ENCODE measurements at regions not wholly inside any gene's neighbourhood (a gene's known extent, or its start where the extent isn't known, plus 50 kb on each side); places are given as distances from the start of the nearest gene placed in this dataset.

DNA sequence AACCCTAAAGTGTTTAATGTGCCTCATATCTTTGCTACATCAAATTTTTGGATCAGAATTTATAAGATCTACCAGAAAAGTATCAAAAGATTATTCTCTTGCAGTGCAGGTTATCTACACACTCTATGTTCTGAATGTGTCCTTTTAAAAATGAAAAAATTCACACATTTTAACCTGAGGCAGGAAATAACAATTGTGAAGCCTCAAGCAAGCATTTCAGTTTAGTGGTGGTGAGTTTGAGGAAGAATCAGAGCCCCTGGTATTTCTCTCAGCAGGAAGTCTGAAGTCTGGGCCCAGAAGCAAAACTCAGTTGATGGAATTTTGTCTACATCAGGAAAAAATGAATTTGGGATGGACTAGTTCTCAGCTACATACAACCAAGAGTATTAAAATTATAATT lies 137.0 kb upstream of the PZP start:
- no peaks in the 10 kb centered on the region for H3K9me3 Mint-ChIP-seq (ENCODE audit: unreplicated experiment)
- H3K27ac Mint-ChIP-seq (ENCODE audit: unreplicated experiment) = no peak overlapping the region
- DNase-seq = no peak
- no peak overlapping the region for H3K4me3 Mint-ChIP-seq (ENCODE audit: unreplicated experiment)
- TF ChIP-seq, protein P1, sequence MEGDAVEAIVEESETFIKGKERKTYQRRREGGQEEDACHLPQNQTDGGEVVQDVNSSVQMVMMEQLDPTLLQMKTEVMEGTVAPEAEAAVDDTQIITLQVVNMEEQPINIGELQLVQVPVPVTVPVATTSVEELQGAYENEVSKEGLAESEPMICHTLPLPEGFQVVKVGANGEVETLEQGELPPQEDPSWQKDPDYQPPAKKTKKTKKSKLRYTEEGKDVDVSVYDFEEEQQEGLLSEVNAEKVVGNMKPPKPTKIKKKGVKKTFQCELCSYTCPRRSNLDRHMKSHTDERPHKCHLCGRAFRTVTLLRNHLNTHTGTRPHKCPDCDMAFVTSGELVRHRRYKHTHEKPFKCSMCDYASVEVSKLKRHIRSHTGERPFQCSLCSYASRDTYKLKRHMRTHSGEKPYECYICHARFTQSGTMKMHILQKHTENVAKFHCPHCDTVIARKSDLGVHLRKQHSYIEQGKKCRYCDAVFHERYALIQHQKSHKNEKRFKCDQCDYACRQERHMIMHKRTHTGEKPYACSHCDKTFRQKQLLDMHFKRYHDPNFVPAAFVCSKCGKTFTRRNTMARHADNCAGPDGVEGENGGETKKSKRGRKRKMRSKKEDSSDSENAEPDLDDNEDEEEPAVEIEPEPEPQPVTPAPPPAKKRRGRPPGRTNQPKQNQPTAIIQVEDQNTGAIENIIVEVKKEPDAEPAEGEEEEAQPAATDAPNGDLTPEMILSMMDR (IDR thresholded peaks at IDR 0.05; ENCODE audit: partially characterized antibody, unreplicated experiment) = no peak
- H3K36me3 Mint-ChIP-seq (ENCODE audit: unreplicated experiment) = no peaks in the 10 kb centered on the region
- no peaks in the 10 kb centered on the region for H3K4me1 Mint-ChIP-seq (ENCODE audit: low read depth, unreplicated experiment)
- H3K27me3 Mint-ChIP-seq (ENCODE audit: unreplicated experiment) = no peaks in the 10 kb centered on the region

DNA sequence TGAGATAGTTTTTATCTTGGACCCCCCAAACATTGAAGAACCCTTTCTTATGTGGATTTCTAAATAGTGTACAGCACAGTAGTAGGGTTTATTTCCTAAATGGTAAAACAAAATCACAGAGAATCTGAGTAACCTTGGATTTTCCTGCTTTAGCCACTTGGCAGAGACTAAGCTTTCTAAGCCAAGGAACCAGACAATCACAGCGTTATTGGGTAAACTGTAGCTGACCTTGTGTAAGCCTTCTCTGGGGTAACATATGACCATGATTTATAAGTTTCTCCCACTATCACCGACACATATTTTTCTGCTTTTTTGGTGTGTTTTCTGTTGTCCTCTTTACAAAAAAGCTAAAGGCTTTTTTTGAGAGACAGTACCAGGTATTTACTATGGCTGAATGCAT lies 136.3 kb upstream of the PZP start:
- no peak overlapping the region for H3K27ac Mint-ChIP-seq (ENCODE audit: unreplicated experiment)
- DNase-seq = no peak
- no peaks in the 10 kb centered on the region for H3K27me3 Mint-ChIP-seq (ENCODE audit: unreplicated experiment)
- no peaks in the 10 kb centered on the region for H3K36me3 Mint-ChIP-seq (ENCODE audit: unreplicated experiment)
- no peak overlapping the region for H3K4me3 Mint-ChIP-seq (ENCODE audit: unreplicated experiment)
- peaks cover 1% of the 10 kb centered on the region for H3K4me1 Mint-ChIP-seq (ENCODE audit: low read depth, unreplicated experiment)
- H3K9me3 Mint-ChIP-seq (ENCODE audit: unreplicated experiment) = no peaks in the 10 kb centered on the region
- TF ChIP-seq, protein P1 (IDR thresholded peaks at IDR 0.05; ENCODE audit: partially characterized antibody, unreplicated experiment) = no peak

DNA sequence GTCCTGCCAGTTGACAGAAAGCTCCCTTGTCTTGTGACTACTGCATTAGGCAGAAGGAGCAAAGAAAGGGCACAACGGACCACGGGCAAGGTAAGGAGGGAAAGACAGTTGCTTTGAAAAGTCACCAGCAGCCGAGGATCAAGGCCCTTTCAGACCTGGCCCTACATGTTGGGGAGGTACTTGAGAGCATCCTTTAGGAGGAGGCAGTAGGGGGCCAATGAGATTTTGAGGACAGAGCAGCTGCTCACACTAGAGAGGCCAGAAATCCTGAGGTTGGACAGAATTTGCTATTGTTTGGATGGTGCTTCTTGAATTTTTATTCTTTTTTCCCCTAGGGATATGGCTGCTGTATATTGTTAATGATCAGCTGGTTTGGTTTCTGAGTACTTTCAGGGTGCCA lies 135.5 kb upstream of the PZP start:
- Mint-ChIP-seq H3K27me3 (ENCODE audit: unreplicated experiment) (no peaks in the 10 kb centered on the region), H3K4me3 (ENCODE audit: unreplicated experiment) (no peak overlapping the region), H3K9me3 (ENCODE audit: unreplicated experiment) (no peaks in the 10 kb centered on the region), H3K27ac (ENCODE audit: unreplicated experiment) (no peak overlapping the region), H3K4me1 (ENCODE audit: low read depth, unreplicated experiment) (peaks cover 6% of the 10 kb centered on the region), H3K36me3 (ENCODE audit: unreplicated experiment) (no peaks in the 10 kb centered on the region)
- DNase-seq = no peak
- TF ChIP-seq, protein P1 (IDR thresholded peaks at IDR 0.05; ENCODE audit: partially characterized antibody, unreplicated experiment) = no peak

DNA sequence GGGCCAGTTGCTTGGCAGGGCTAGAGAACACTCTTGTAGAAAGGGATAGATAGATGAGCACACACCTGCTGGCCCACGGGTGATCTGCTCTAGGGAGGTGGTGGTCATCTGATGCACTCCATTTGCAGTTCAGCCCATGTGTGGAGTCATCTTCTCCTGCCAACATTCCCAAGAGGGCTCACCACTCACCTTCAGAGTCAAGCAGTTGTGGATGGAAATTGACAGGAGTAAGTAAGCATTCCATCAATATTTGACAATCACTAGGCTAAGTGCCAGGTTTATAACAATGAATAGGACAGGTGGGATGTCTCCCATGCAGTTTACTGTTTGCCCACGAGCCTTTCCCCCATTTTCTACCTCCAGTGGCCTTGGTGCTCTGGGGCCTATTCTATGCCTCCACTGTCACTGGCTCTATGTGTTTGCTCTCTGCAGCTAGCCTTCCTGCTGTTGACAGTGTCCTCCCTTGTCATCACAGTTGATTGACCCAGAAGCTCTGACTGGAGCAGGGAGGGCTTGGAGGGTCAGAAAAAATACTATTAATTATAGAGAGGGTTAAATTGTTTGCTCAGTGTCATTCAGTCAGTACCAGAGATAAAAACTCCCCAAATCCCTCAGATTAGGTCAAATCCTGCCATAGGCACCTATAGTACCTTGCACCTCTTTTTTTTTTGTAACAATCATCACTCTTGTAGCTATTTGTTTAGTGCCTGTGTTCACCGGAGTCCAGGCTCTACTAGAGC lies 134.6 kb upstream of the PZP start:
- no peak overlapping the region for H3K27ac Mint-ChIP-seq (ENCODE audit: unreplicated experiment)
- H3K9me3 Mint-ChIP-seq (ENCODE audit: unreplicated experiment) = no peaks in the 10 kb centered on the region
- peaks cover 6% of the 10 kb centered on the region for H3K4me1 Mint-ChIP-seq (ENCODE audit: low read depth, unreplicated experiment)
- DNase-seq = no peak
- no peaks in the 10 kb centered on the region for H3K36me3 Mint-ChIP-seq (ENCODE audit: unreplicated experiment)
- TF ChIP-seq, protein P1 (IDR thresholded peaks at IDR 0.05; ENCODE audit: partially characterized antibody, unreplicated experiment) = no peak
- H3K27me3 Mint-ChIP-seq (ENCODE audit: unreplicated experiment) = no peaks in the 10 kb centered on the region
- H3K4me3 Mint-ChIP-seq (ENCODE audit: unreplicated experiment) = no peak overlapping the region

DNA sequence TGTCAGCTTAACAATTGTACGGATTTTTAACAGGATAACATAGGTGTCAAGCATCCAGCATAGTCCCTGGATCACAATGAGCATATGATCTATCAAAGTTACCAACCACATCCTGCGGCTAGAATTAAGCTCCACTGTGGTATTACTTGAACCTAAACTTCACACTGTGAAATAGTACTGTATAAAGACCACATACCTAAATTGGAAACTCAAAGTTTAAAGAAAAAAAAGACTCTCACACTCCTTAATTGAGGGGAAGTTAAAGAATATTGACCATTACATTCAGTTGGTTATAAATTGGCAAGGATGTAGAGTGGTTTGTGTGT lies 133.0 kb upstream of the PZP start:
- no peak for DNase-seq
- Mint-ChIP-seq H3K27me3 (ENCODE audit: unreplicated experiment) (peaks cover 2% of the 10 kb centered on the region), H3K9me3 (ENCODE audit: unreplicated experiment) (peaks cover 4% of the 10 kb centered on the region), H3K36me3 (ENCODE audit: unreplicated experiment) (peaks cover 3% of the 10 kb centered on the region), H3K4me1 (ENCODE audit: low read depth, unreplicated experiment) (peaks cover 6% of the 10 kb centered on the region), H3K27ac (ENCODE audit: unreplicated experiment) (no peak overlapping the region), H3K4me3 (ENCODE audit: unreplicated experiment) (no peak overlapping the region)
- TF ChIP-seq, protein P1 (IDR thresholded peaks at IDR 0.05; ENCODE audit: partially characterized antibody, unreplicated experiment) = no peak

All from glutamatergic neuron (in vitro differentiated cells).